HepG2 (cell line): ENCODE measurements at regions not wholly inside any gene's neighbourhood (a gene's known extent, or its start where the extent isn't known, plus 50 kb on each side); places are given as distances from the start of the nearest gene placed in this dataset.

Source experiments
- CAMTA2 ChIP-seq: sonication (generic); formaldehyde crosslinking; IDR thresholded peaks from 2 replicates; pipeline ENCODE4 v1.4.0; 2020; ENCODE audit warnings: mild to moderate bottlenecking, missing genetic modification reagents, borderline replicate concordance
- NCOA1 ChIP-seq: sonication (generic); formaldehyde crosslinking; IDR thresholded peaks from 2 replicates; pipeline ENCODE4 v1.9.0; 2021; ENCODE audit warnings: missing genetic modification reagents
- POLR2A ChIP-seq, 2 experiments: IDR thresholded peaks; 2 replicates each; pipeline ENCODE4 v1.6.1; 2011; ENCODE audit warnings: low read depth in 2 of 2, low read length in 2 of 2, mild to moderate bottlenecking in 1 of 2, moderate library complexity in 1 of 2; ENCODE audit not compliant: insufficient read depth in 1 of 2
- POLR2AphosphoS5 ChIP-seq: IDR thresholded peaks from 2 replicates; pipeline ENCODE4 v1.6.1; 2012; ENCODE audit warnings: low read depth, low read length
- ZNF10 ChIP-seq: sonication (generic); formaldehyde crosslinking; IDR thresholded peaks from 2 replicates; pipeline ENCODE4 v1.4.0; 2020; ENCODE audit warnings: mild to moderate bottlenecking, low read depth, missing genetic modification reagents, borderline replicate concordance
- ZNF501 ChIP-seq: sonication (generic); formaldehyde crosslinking; IDR thresholded peaks from 2 replicates; pipeline ENCODE4 v1.5.1; 2020; ENCODE audit warnings: mild to moderate bottlenecking, moderate library complexity, missing genetic modification reagents
- TF ChIP-seq, protein P1 (sequence below): sonication (generic); formaldehyde crosslinking; IDR thresholded peaks from 2 replicates; pipeline ENCODE4 v1.5.0; 2020; ENCODE audit warnings: mild to moderate bottlenecking, low read depth, missing genetic modification reagents, borderline replicate concordance
- TF ChIP-seq, protein P2 (sequence below), 2 experiments: IDR thresholded peaks; 2 replicates each; pipeline ENCODE4 v1.6.1; 2011 to 2012; ENCODE audit warnings: low read length in 2 of 2, borderline replicate concordance in 1 of 2, low read depth in 1 of 2, mild to moderate bottlenecking in 1 of 2, moderate library complexity in 1 of 2
- TF ChIP-seq, protein P3 (sequence below): sonication (generic); formaldehyde crosslinking; IDR thresholded peaks from 2 replicates; pipeline ENCODE4 v1.5.0; 2020; ENCODE audit warnings: mild to moderate bottlenecking, missing genetic modification reagents, moderate library complexity

DNA sequence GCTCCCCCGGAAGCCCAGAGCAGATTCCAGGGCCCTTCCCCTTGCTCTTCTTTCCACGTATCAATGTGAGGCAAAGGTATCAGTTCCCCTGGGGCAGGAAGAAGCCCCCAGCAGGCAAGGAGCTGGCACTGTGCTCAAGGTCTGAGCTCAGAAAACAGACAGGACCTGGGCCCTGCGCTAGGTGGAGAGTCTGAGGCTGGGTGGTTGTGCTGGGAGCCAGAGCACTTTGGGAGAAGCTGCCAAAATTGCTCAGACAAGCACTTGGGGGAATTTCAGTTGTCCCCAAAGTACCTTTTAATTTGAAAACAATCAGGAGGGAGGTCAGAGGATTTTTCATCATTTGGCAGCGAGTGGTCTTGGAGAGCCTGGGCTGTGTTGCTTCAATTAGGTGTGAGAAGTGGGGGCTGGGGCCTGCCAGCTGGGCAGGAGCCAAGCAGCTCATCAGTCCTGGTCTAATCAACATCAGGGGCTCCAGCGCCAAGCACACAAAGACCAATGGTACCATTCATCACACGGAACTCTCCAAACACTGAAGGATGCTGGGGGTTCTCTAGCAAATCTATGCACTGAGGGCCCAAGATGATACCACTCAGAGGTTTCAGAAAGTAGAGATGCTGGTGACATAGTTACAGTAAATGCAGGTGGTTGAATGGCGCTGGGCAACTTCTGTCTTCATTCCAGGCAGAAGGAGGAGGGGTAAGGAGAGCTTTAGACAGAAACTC lies 176.5 kb downstream of the SNX18 start:
- TF ChIP-seq CAMTA2 (no peak), ZNF10 (CRISPR knock-in tag) (no peak), ZNF501 (CRISPR knock-in tag) (no peak), POLR2A (IDR thresholded peaks at IDR 0.05; ENCODE audit: insufficient read depth in 1 of 2, low read depth in 2 of 2, low read length in 2 of 2) (no peak), POLR2AphosphoS5 (no peak), NCOA1 (CRISPR knock-in tag) (no peak)
- TF ChIP-seq, protein P1, sequence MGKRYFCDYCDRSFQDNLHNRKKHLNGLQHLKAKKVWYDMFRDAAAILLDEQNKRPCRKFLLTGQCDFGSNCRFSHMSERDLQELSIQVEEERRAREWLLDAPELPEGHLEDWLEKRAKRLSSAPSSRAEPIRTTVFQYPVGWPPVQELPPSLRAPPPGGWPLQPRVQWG (CRISPR knock-in tag), result no peak
- TF ChIP-seq, protein P2, sequence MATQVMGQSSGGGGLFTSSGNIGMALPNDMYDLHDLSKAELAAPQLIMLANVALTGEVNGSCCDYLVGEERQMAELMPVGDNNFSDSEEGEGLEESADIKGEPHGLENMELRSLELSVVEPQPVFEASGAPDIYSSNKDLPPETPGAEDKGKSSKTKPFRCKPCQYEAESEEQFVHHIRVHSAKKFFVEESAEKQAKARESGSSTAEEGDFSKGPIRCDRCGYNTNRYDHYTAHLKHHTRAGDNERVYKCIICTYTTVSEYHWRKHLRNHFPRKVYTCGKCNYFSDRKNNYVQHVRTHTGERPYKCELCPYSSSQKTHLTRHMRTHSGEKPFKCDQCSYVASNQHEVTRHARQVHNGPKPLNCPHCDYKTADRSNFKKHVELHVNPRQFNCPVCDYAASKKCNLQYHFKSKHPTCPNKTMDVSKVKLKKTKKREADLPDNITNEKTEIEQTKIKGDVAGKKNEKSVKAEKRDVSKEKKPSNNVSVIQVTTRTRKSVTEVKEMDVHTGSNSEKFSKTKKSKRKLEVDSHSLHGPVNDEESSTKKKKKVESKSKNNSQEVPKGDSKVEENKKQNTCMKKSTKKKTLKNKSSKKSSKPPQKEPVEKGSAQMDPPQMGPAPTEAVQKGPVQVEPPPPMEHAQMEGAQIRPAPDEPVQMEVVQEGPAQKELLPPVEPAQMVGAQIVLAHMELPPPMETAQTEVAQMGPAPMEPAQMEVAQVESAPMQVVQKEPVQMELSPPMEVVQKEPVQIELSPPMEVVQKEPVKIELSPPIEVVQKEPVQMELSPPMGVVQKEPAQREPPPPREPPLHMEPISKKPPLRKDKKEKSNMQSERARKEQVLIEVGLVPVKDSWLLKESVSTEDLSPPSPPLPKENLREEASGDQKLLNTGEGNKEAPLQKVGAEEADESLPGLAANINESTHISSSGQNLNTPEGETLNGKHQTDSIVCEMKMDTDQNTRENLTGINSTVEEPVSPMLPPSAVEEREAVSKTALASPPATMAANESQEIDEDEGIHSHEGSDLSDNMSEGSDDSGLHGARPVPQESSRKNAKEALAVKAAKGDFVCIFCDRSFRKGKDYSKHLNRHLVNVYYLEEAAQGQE (IDR thresholded peaks at IDR 0.05; ENCODE audit: borderline replicate concordance in 1 of 2, low read depth in 1 of 2, low read length in 2 of 2), result no peak
- TF ChIP-seq, protein P3, sequence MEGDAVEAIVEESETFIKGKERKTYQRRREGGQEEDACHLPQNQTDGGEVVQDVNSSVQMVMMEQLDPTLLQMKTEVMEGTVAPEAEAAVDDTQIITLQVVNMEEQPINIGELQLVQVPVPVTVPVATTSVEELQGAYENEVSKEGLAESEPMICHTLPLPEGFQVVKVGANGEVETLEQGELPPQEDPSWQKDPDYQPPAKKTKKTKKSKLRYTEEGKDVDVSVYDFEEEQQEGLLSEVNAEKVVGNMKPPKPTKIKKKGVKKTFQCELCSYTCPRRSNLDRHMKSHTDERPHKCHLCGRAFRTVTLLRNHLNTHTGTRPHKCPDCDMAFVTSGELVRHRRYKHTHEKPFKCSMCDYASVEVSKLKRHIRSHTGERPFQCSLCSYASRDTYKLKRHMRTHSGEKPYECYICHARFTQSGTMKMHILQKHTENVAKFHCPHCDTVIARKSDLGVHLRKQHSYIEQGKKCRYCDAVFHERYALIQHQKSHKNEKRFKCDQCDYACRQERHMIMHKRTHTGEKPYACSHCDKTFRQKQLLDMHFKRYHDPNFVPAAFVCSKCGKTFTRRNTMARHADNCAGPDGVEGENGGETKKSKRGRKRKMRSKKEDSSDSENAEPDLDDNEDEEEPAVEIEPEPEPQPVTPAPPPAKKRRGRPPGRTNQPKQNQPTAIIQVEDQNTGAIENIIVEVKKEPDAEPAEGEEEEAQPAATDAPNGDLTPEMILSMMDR (CRISPR knock-in tag), result no peak
